Suppressor macrophage treated with lipopolysaccharide for 1 hour (primary cell): ENCODE measurements at regions not wholly inside any gene's neighbourhood (a gene's known extent, or its start where the extent isn't known, plus 50 kb on each side); places are given as distances from the start of the nearest gene placed in this dataset.
"Not testable (repeated sequence)": the region's sequence is repeated elsewhere in the genome, so short reads cannot be mapped to it uniquely, and the experiment has no call there.

Experiments used
- DNase-seq, 3 donors: peaks; one replicate each; pipeline ENCODE4 v3.0.0-alpha.2; 2020 to 2022

DNA sequence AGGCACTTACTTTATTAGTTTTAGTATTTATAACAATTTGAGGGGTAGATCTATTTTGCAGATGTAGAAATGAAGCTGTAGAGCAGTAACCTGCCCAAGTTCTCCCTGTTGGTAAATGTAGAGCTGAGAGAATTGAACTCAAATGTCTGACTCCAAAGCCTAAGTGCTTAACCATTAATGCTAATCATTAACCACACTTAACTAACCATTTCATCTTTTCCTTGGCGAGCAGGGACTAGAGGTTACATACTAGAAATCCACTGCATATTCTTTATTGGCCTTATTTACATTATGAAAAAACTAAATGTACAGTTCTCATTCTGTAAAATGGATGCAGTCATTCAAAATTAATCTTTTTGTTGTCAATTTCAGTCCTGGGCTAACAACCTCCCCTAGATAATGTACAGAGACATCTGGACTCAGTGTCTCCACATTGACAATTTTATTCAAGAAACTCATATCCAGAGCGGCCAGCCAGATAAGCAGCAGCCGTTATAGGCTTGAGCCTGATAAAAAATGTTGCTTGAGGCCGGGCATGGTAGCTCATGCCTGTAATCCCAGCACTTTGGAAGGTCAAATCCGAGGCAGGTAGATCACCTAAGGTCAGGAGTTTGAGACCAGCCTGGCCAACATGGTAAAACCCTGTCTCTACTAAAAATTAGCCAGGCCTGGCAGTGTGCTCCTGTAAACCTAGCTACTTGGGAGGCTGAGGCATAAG, 76.7 kb upstream of the PICALM start:
- DNase-seq = no peak

- DNase-seq = peak in 2 of 3 donors; percentile 62 to 75
Observed at GRCh38 chr11:86144846-86145245, 76.0 kb upstream of the PICALM start.

- DNase-seq = not testable (repeated sequence)
Observed at GRCh38 chr11:86144087-86144486, 75.2 kb upstream of the PICALM start.

DNA sequence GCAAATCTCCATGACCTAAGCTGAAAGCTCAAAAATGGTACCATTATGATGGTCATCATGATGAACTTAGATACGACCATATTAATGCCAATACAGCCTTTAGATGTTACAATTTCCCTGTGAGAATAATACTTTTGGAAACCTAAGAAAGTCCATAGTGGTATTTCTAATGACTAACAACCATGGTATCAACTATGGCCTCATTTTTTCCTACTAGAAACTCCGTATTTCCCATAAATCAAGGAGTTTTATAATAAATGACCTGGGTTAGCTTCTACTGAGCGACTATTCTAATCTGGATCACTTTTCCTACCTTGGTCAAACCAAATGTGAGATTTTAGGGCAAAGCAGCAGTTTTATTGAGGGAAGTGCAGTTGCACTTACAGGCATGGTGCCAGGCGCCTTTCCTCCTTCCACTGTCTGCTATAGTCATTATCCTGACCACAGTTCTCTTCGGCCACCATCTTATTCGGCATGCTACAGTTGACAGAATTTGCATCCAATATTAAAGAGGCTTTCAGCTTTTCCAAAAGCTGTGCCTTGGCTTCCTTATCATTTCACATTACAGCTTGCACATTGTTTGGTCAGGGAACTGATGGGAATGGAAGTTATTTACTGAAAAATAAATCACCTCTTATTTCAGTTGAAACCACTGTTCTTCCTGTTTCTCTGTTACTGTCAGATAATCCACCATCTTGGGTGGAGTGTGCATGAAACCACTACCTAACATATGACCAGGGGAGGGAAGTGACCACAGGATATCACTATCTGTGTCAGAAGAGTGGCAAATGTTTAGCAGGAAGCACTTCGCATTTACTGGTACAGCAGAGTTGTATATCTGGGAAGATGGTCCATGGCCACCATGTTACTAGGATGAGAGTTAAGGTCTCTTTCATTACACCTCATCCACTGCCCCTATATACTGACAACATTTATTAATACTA, 74.5 kb upstream of the PICALM start:
- peak; percentile 34 to 83 (median 55) for DNase-seq

- DNase-seq = no peak
Observed at GRCh38 chr11:86142170-86142569, 73.3 kb upstream of the PICALM start.

DNA sequence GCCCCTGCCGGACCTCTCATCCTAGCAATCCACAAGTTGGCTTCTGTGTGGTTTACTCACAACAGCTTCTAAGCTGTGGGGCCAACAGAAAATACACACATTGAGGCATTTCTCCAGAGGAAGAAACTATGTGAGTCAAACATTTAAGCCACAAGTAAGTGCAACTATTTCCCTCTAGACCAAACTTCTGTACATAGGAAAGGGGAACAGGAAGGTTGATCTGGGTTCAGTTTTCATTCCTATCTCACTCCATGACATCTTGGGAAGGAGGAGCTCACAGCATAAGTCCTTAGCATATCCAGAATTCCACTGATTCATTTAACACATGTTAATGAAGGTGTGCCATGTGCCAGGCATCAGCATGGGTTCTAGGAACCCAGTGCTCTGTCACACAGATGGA, 72.8 kb upstream of the PICALM start:
- peak; percentile 72 to 94 (median 87) for DNase-seq

GRCh38 chr11:86140334-86140990, 71.6 kb upstream of the PICALM start:
- DNase-seq = peak in 2 of 3 donors; percentile 47 to 52

- DNase-seq = peak; percentile 79 to 95 (median 92)
Observed at GRCh38 chr11:86138958-86139357, 70.1 kb upstream of the PICALM start.

GRCh38 chr11:86136538-86136937, 67.7 kb upstream of the PICALM start:
- DNase-seq = peak; percentile 56 to 71 (median 56)

GRCh38 chr11:86135319-86135714, 66.4 kb upstream of the PICALM start:
- no peak for DNase-seq

GRCh38 chr11:86134580-86135318, 65.9 kb upstream of the PICALM start:
- DNase-seq = peak; percentile 39 to 75 (median 61)

- DNase-seq = no peak
Observed at GRCh38 chr11:86132667-86133249, 63.9 kb upstream of the PICALM start.

GRCh38 chr11:86129740-86130540, 61.1 kb upstream of the PICALM start:
- peak in 1 of 3 donors; percentile 29 for DNase-seq

DNA sequence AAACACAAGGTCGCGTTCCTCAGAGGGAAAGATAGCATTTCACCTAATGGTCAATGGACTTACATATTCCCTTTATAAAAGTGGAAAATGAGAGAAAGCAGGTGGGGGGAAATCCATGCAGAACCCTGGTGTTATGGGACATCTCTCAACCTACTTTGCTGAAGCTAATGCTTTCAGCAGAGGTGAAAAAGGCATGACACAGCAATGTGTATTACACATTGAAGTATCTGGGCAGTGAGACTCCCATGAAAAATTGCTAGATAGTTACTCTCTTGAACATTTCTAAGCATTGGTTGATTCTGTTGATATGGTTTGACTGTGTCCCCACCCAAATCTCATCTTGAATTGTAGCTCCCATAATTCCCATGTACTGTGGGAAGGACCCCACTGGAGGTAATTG, 60.0 kb upstream of the PICALM start:
- no peak for DNase-seq

DNA sequence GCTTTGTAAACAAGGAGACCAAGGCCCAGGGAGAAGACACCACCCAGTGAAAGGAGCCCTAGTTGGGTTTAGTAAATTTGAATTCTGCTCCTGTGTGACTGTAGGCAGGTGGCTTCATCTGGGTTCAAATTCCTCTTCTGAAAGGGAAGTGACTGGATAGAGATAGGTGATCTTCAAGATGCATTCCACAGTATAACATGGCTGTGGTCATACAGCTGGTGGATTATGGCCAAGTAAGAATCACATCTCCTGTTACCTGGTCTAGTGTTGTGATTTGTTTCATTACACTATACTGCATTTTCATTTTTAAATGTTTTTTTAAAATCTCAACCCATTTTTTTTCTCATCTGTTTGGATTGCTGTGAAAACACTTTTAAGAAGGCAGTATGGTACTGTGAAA, 58.0 kb upstream of the PICALM start:
- no peak for DNase-seq

GRCh38 chr11:86124251-86125233, 55.7 kb upstream of the PICALM start:
- peak in 1 of 3 donors; percentile 18 for DNase-seq

DNA sequence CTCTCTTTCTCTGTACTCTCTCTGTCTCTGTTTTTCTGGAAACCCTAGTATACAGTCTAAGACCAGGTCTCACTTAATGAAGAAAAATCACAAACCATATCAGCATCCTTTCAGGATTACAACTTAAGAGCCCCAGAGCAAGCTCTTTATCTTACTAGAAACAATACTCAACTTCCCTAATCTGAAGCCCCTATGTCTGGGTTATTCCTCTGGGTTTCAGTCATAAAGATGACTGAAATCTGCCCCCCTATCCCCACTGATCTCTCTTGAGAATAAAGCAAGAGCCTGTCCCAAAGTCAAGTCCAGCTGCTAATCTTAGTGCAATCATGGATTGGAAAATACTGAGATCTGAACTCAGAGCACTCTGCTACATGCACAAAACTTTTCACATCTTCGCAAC, 53.9 kb upstream of the PICALM start:
- peak in 1 of 3 donors; percentile 3 for DNase-seq

GRCh38 chr11:86120807-86121206, 51.9 kb upstream of the PICALM start:
- DNase-seq = no peak

- peak in 1 of 3 donors; percentile 1 for DNase-seq
Observed at GRCh38 chr11:86119906-86120305, 51.0 kb upstream of the PICALM start.

- DNase-seq = peak in 1 of 3 donors; percentile 14
Observed at GRCh38 chr11:86119077-86119476, 50.2 kb upstream of the PICALM start.
